Breast epithelium (tissue), 4 donors: ENCODE measurements at regions not wholly inside any gene's neighbourhood (a gene's known extent, or its start where the extent isn't known, plus 50 kb on each side); places are given as distances from the start of the nearest gene placed in this dataset.

ENCODE experiments used
- DNase-seq, 2 donors: peaks; one replicate each; pipeline ENCODE4 v3.0.0-alpha.2; 2019; ENCODE audit warnings: low spot score in 2 of 2
- H3K27ac ChIP-seq, 2 donors: fragments of 200-600 bp; sonication (generic) in 1 of 2; one replicate each; pipeline ENCODE4 v1.5.1; 2016 to 2019; ENCODE audit warnings: mild to moderate bottlenecking in 1 of 2
- H3K27me3 ChIP-seq, 2 donors: fragments of 200-600 bp; sonication (generic) in 1 of 2; one replicate each; pipeline versions ENCODE4 v1.5.1 to v1.6.0; 2017 to 2019; ENCODE audit warnings: control low read depth in 1 of 2, mild to moderate bottlenecking in 1 of 2
- H3K36me3 ChIP-seq: fragments of 200-600 bp; one replicate; pipeline ENCODE4 v1.5.1; 2019
- H3K4me1 ChIP-seq, 2 donors: fragments of 200-600 bp; sonication (generic); one replicate each; pipeline ENCODE4 v1.5.1; 2016 to 2019; ENCODE audit warnings: control low read depth in 1 of 2
- H3K4me3 ChIP-seq, 3 donors: fragments of 200-600 bp; sonication (generic); 1 replicate in 2 of 3; 2 replicates in 1 of 3; pipeline ENCODE4 v1.5.1; 2016 to 2019; ENCODE audit warnings: mild to moderate bottlenecking in 3 of 3, moderate library complexity in 2 of 3
- H3K9me3 ChIP-seq, 2 donors: fragments of 200-600 bp; sonication (generic) in 1 of 2; one replicate each; pipeline ENCODE4 v1.5.1; 2016 to 2019; ENCODE audit warnings: control low read depth in 1 of 2
- CTCF ChIP-seq, 3 donors: fragments of 450-650 bp; IDR thresholded peaks; one replicate each; pipeline ENCODE4 v1.5.1; 2016 to 2017; ENCODE audit warnings: antibody characterized with exemption in 3 of 3, mild to moderate bottlenecking in 3 of 3, moderate library complexity in 3 of 3
- POLR2A ChIP-seq: fragments of 450-650 bp; IDR thresholded peaks from one replicate; pipeline ENCODE4 v1.6.1; 2016; ENCODE audit warnings: antibody characterized with exemption, mild to moderate bottlenecking, moderate library complexity
- POLR2AphosphoS5 ChIP-seq, 3 donors: sonication (generic); formaldehyde crosslinking; IDR thresholded peaks; one replicate each; pipeline ENCODE4 v1.6.1; 2017; ENCODE audit warnings: antibody characterized with exemption in 3 of 3
- intact Hi-C: fragments of 100-400 bp; cut with DNase I; formaldehyde crosslinking; loops from one replicate; pipeline ENCODE4 v1.15.1; 2023; ENCODE audit warnings: low total_unique reads

GRCh38 chr18:71028285-71028762 is 739.5 kb downstream of the SOCS6 start:
- peaks cover 0 to 8% of the 10 kb centered on the region in 2 donors for H3K9me3 ChIP-seq
- no peaks in the 10 kb centered on the region for H3K36me3 ChIP-seq
- no peaks in the 10 kb centered on the region for H3K4me1 ChIP-seq
- no peaks in the 10 kb centered on the region for H3K27me3 ChIP-seq
- no peak overlapping the region for H3K27ac ChIP-seq
- no peak for TF ChIP-seq POLR2A
- no peak for TF ChIP-seq CTCF (IDR thresholded peaks at IDR 0.05)
- DNase-seq = no peak
- H3K4me3 ChIP-seq = no peak overlapping the region
- intact Hi-C loops = no loop called here

GRCh38 chr18:71027531-71027930 is 738.7 kb downstream of the SOCS6 start:
- H3K36me3 ChIP-seq = no peaks in the 10 kb centered on the region
- H3K4me3 ChIP-seq = no peak overlapping the region
- H3K4me1 ChIP-seq = no peaks in the 10 kb centered on the region
- intact Hi-C loops = no loop called here
- peaks cover 0 to 8% of the 10 kb centered on the region in 2 donors for H3K9me3 ChIP-seq
- DNase-seq = no peak
- no peak for TF ChIP-seq CTCF (IDR thresholded peaks at IDR 0.05)
- TF ChIP-seq POLR2A = no peak
- no peak for TF ChIP-seq POLR2AphosphoS5 (IDR thresholded peaks at IDR 0.05)
- H3K27me3 ChIP-seq = no peaks in the 10 kb centered on the region
- no peak overlapping the region for H3K27ac ChIP-seq

GRCh38 chr18:71025505-71026225 is 736.8 kb downstream of the SOCS6 start:
- H3K4me1 ChIP-seq = no peaks in the 10 kb centered on the region
- no peaks in the 10 kb centered on the region for H3K36me3 ChIP-seq
- intact Hi-C loops = no loop called here
- H3K27ac ChIP-seq = no peak overlapping the region
- no peak overlapping the region for H3K4me3 ChIP-seq
- no peak for DNase-seq
- no peaks in the 10 kb centered on the region for H3K27me3 ChIP-seq
- TF ChIP-seq CTCF (IDR thresholded peaks at IDR 0.05) = no peak
- TF ChIP-seq POLR2A = no peak
- TF ChIP-seq POLR2AphosphoS5 (IDR thresholded peaks at IDR 0.05) = no peak
- H3K9me3 ChIP-seq = peaks cover 0 to 8% of the 10 kb centered on the region in 2 donors

GRCh38 chr18:71022389-71022788 is 733.5 kb downstream of the SOCS6 start:
- no peak for TF ChIP-seq CTCF (IDR thresholded peaks at IDR 0.05)
- TF ChIP-seq POLR2A = no peak
- no peak for TF ChIP-seq POLR2AphosphoS5 (IDR thresholded peaks at IDR 0.05)
- Histone ChIP-seq H3K9me3 (no peaks in the 10 kb centered on the region), H3K27me3 (no peaks in the 10 kb centered on the region), H3K27ac (no peak overlapping the region), H3K4me1 (no peaks in the 10 kb centered on the region), H3K4me3 (no peak overlapping the region), H3K36me3 (no peaks in the 10 kb centered on the region)
- intact Hi-C loops = no loop called here
- no peak for DNase-seq

GRCh38 chr18:71021030-71021362 is 732.2 kb downstream of the SOCS6 start:
- TF ChIP-seq POLR2AphosphoS5 (IDR thresholded peaks at IDR 0.05) (no peak), CTCF (IDR thresholded peaks at IDR 0.05) (no peak), POLR2A (no peak)
- intact Hi-C loops = no loop called here
- Histone ChIP-seq H3K27ac (no peak overlapping the region), H3K27me3 (no peaks in the 10 kb centered on the region), H3K4me1 (no peaks in the 10 kb centered on the region), H3K9me3 (no peaks in the 10 kb centered on the region), H3K4me3 (no peak overlapping the region), H3K36me3 (no peaks in the 10 kb centered on the region)
- no peak for DNase-seq
